HG03095 (cell line): ENCODE measurements at regions not wholly inside any gene's neighbourhood (a gene's known extent, or its start where the extent isn't known, plus 50 kb on each side); places are given as distances from the start of the nearest gene placed in this dataset.

Experiments
- ATAC-seq: cut with Tn5 transposase; IDR thresholded peaks from one replicate; pipeline ENCODE4 v1.9.1; 2021; ENCODE audit warnings: moderate library complexity; ENCODE audit not compliant: unreplicated experiment

DNA sequence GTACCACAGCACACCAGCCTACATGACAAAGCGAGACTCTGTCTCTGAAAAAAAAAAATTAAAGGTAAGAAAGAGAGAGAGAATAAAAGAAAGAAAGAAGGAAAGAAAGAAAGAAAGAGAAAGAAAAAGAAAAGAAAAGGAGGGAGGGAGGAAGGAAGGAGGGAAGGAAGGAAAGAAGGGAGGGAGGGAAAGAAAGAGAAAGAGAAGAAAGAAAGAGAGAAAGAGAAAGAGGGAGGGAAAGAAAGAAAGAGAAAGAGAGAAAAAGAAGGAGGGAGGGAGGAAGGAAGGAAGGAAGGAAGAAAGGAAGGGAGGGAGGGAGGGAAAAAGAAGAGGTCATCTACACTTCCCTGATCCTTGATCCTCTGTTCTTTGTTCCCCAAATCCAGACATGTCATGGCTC, 104.8 kb upstream of the GJB5 start:
- no peak for ATAC-seq

GRCh38 chr1:34650800-34651199, 104.0 kb upstream of the GJB5 start:
- ATAC-seq = no peak

- no peak for ATAC-seq
Observed at GRCh38 chr1:34653110-34653509, 101.7 kb upstream of the GJB5 start.

- no peak for ATAC-seq
Observed at GRCh38 chr1:34655206-34655874, 99.5 kb upstream of the GJB5 start.

DNA sequence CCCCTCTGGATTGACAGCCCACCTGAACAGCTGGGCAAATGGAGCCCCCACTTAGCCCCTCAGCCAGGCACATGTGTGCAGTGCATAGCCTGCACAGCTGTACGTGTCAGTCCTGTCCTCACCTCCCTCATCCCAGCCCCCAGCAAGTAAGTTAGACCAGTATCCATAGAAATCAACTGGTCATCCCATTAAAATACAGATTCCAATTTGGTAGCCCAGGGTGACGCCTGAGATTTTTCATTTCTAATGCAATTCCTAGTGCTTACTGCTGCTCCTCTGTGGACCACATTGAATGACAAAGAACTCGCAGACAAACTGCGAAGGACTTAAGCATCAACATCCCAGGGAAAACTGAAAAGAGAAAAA, 99.0 kb upstream of the GJB5 start:
- ATAC-seq = no peak

DNA sequence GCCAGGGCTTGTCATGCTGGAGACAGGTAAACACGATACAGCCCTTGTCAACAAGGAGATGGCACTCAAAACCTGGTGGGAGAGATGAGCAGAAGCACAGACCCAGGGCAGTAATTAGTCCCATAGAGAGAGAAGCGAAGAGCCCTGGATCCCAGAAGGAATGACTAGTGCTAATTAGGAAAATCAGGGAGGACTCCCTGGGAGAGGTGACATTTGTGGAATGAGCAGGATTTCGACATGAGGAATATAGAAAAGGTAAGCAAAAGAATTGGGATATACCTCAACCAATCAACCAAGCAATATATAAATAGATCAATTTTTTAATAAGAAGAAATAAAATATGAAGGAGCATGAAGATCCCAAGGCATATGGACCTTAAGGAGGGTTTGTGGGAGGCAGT, 98.5 kb upstream of the GJB5 start:
- ATAC-seq = no peak

DNA sequence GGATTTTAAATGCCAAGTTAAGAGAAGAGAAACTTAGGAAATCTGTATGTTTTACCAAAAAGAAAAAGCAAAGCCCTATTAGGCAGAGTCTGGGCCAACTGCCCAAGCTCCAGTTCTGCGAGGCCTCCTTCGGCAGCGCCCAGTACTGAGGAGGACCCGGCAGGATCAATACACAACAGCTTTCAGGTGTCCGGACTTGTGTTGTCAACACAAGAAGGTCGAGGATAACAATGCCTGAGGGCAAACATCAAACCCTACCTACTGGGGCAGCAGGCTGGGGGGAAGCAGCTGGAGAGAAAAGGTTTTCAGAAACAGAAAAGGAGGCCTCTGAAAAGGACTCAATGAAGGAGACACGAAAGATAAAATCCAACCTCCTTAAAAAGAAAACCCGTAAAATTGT, 98.1 kb upstream of the GJB5 start:
- ATAC-seq = no peak

GRCh38 chr1:34657266-34657665, 97.6 kb upstream of the GJB5 start:
- ATAC-seq = no peak

- no peak for ATAC-seq
Observed at GRCh38 chr1:34657849-34658248, 97.0 kb upstream of the GJB5 start.

DNA sequence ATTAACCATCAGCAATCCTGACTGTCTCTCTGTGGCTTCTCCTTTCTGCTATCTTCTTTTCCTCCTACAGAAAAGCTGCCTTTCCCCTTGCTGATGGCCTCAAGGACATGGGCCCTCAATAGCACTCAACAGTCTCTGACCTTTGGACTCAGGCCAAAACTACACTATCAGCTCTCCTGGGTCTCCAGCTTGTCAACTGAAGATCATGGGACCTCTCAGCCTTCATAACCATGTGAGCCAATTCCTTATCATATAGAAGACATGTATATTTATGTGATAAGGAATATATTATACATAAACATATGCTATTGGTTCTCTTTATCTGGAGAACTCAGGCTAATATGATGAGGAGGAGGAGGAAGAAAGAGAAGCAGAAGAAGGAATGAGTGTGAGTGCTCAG, 91.8 kb upstream of the GJB5 start:
- no peak for ATAC-seq

DNA sequence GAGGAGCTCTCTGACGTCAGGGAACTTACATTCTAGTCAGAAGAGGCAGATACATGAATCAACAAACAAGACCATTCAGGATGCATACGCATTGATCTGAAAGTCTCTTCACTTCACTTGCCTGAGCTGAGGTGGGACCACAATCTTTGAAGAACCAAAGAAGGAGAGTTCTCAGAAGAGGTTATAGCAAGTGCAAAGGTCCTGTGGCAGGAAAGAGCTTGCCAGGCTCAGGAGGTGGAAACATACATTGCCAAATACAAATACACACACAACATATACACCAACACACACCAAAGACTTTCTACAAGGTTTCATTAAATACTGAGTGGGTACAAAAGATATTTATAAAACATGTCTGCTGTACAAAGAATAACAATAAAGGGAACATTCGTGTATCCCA, 86.8 kb upstream of the GJB5 start:
- no peak for ATAC-seq

- no peak for ATAC-seq
Observed at GRCh38 chr1:34670982-34671381, 83.9 kb upstream of the GJB5 start.

DNA sequence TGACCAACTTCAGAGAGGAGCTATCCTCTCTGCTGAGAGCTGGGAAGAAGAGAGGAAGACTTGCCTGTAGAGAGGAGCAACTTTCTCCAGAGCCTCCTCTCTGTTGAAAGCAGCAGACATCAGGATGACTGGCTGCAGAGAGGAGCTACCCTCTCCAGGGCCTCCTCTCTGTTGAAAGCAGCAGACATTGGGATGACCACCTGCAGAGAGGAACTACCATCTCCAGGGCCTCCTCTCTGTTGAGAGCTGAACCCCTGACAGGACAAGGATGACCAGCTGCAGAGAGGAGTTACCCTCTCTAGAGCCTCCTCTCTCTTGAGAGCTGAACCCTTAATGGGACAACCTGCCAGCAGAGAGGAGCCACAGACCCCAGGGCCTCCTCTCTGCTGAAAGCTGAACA, 83.0 kb upstream of the GJB5 start:
- no peak for ATAC-seq

- no peak for ATAC-seq
Observed at GRCh38 chr1:34681480-34682451, 73.1 kb upstream of the GJB5 start.

DNA sequence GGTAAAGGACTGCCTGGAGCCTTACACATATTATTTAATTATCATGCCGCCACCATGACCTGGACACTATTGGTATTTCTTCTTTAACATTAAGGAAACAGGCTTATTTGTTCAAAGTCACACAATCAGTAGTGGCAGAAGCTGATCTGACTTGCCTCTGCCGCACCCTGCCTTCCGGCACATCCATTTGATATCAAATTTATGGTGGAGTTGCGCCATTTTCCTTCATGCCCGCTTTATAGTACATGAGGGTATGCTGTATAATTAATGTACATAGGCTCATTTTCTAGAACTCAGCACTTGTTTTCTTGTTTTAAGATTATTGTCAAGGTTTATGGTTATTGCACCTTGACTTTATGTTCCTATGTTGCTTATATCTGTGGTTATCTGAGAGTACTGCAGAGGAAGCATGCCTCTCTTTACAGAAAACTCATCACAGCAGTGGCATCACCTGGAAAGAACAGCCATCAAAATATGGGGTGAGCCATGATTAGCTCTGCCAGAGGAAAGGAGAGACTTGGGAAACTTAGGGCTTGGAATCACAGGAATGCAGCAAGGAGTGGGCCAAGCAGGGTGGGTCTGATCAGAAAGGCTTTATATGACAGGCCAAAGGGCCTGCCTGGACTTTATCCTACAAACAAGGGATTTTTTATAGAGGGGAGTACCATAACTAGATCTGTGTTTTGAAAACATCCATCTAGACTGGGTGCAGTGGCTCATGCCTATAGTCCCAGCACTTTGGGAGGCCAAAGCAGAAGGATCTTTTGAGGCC, 72.2 kb upstream of the GJB5 start:
- no peak for ATAC-seq

- no peak for ATAC-seq
Observed at GRCh38 chr1:34683616-34684015, 71.2 kb upstream of the GJB5 start.

DNA sequence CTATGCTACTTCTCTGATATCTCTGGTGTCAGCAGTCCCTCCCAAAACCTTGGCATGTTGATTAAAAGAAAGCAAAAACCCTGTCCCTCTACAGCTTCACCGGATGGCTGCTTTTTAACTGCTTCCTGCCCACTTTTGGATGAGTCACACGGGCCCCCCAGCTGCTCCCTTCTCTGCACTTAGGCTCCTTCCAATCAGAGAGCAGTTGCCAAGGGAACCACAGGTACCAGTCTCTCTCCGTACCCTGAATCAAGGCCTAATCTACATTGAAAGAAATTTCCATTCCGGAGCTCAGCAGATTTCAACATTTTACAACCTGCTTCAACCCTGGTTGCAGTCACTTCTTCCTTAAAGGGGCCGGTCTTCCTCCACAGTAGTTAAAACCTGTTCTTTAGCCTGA, 70.6 kb upstream of the GJB5 start:
- ATAC-seq = no peak

- no peak for ATAC-seq
Observed at GRCh38 chr1:34685225-34685624, 69.6 kb upstream of the GJB5 start.

GRCh38 chr1:34686531-34686930, 68.3 kb upstream of the GJB5 start:
- ATAC-seq = no peak

GRCh38 chr1:34688006-34688741, 66.7 kb upstream of the GJB5 start:
- ATAC-seq = no peak

- no peak for ATAC-seq
Observed at GRCh38 chr1:34690269-34690668, 64.6 kb upstream of the GJB5 start.
